Neural crest cell (in vitro differentiated cells): ENCODE measurements at regions not wholly inside any gene's neighbourhood (a gene's known extent, or its start where the extent isn't known, plus 50 kb on each side); places are given as distances from the start of the nearest gene placed in this dataset.
A peak's percentile ranks its signal among the peaks of the same experiment; 100 is the strongest.

Experiments
- DNase-seq: peaks from one replicate; pipeline ENCODE4 v3.0.0; 2021; ENCODE audit warnings: low read depth, mixed read lengths, low spot score
- H3K27ac Mint-ChIP-seq: one replicate; pipeline ENCODE4 v1.8.0; 2021; ENCODE audit warnings: mild to moderate bottlenecking, mixed read lengths; ENCODE audit not compliant: unreplicated experiment
- H3K27me3 Mint-ChIP-seq: 2 replicates; pipeline ENCODE4 v1.8.0; 2021; ENCODE audit warnings: low read depth, mild to moderate bottlenecking, mixed read lengths
- H3K36me3 Mint-ChIP-seq: 2 replicates; pipeline ENCODE4 v1.8.0; 2021; ENCODE audit warnings: low read depth, mild to moderate bottlenecking, mixed read lengths
- H3K4me1 Mint-ChIP-seq: 2 replicates; pipeline ENCODE4 v1.8.0; 2021; ENCODE audit warnings: mixed read lengths
- H3K4me3 Mint-ChIP-seq: one replicate; pipeline ENCODE4 v1.8.0; 2021; ENCODE audit warnings: mild to moderate bottlenecking, mixed read lengths
- H3K9me3 Mint-ChIP-seq: 2 replicates; pipeline ENCODE4 v1.8.0; 2021; ENCODE audit warnings: mixed read lengths
- CTCF ChIP-seq: fragments of 200-600 bp; sonication (generic); conservative IDR thresholded peaks from 2 replicates; pipeline ENCODE4 v1.5.0; 2021; ENCODE audit warnings: antibody characterized with exemption, mild to moderate bottlenecking

- no peak for DNase-seq
- no peak overlapping the region for H3K4me3 Mint-ChIP-seq
- H3K27me3 Mint-ChIP-seq = no peaks in the 10 kb centered on the region
- no peaks in the 10 kb centered on the region for H3K4me1 Mint-ChIP-seq
- H3K27ac Mint-ChIP-seq = no peak overlapping the region
- H3K36me3 Mint-ChIP-seq = no peaks in the 10 kb centered on the region
- no peaks in the 10 kb centered on the region for H3K9me3 Mint-ChIP-seq
- TF ChIP-seq CTCF = no peak
Measured at GRCh38 chr3:151548195-151548594, 87.3 kb upstream of the IGSF10 start.

- TF ChIP-seq CTCF = no peak
- Mint-ChIP-seq H3K9me3 (no peaks in the 10 kb centered on the region), H3K36me3 (no peaks in the 10 kb centered on the region), H3K27me3 (no peaks in the 10 kb centered on the region), H3K4me1 (peaks cover 7% of the 10 kb centered on the region), H3K27ac (no peak overlapping the region), H3K4me3 (no peak overlapping the region)
- DNase-seq = no peak
Measured at GRCh38 chr3:151544164-151544548, 83.3 kb upstream of the IGSF10 start.

GRCh38 chr3:151541178-151541577 is 80.3 kb upstream of the IGSF10 start:
- no peak for DNase-seq
- TF ChIP-seq CTCF = no peak
- Mint-ChIP-seq H3K9me3 (no peaks in the 10 kb centered on the region), H3K4me1 (peaks cover 17% of the 10 kb centered on the region), H3K4me3 (no peak overlapping the region), H3K36me3 (no peaks in the 10 kb centered on the region), H3K27ac (no peak overlapping the region), H3K27me3 (no peaks in the 10 kb centered on the region)

- no peak for DNase-seq
Measured at GRCh38 chr3:151539599-151539998, 78.7 kb upstream of the IGSF10 start.

GRCh38 chr3:151538456-151539393 is 77.9 kb upstream of the IGSF10 start:
- peak overlapping the region; percentile 5 for H3K27ac Mint-ChIP-seq

More at GRCh38 chr3:151539599-151539998, 78.7 kb upstream of the IGSF10 start:
- Mint-ChIP-seq H3K27ac (no peak overlapping the region), H3K27me3 (no peaks in the 10 kb centered on the region), H3K4me1 (peaks cover 17% of the 10 kb centered on the region), H3K4me3 (no peak overlapping the region), H3K36me3 (no peaks in the 10 kb centered on the region), H3K9me3 (no peaks in the 10 kb centered on the region)
- TF ChIP-seq CTCF = no peak

More at GRCh38 chr3:151538456-151539393, 77.9 kb upstream of the IGSF10 start:
- Mint-ChIP-seq H3K27me3 (no peaks in the 10 kb centered on the region), H3K4me1 (peaks cover 17% of the 10 kb centered on the region), H3K4me3 (no peak overlapping the region), H3K9me3 (no peaks in the 10 kb centered on the region), H3K36me3 (no peaks in the 10 kb centered on the region)
- DNase-seq = no peak
- TF ChIP-seq CTCF = no peak
